Smooth muscle cell (in vitro differentiated cells): ENCODE measurements at regions not wholly inside any gene's neighbourhood (a gene's known extent, or its start where the extent isn't known, plus 50 kb on each side); places are given as distances from the start of the nearest gene placed in this dataset.
A peak's percentile ranks its signal among the peaks of the same experiment; 100 is the strongest.

ENCODE experiments used
- DNase-seq: peaks from one replicate; lab custom pipeline; 2025; ENCODE audit not compliant: unreplicated experiment; lab: John Stamatoyannopoulos, UW
- H2AFZ ChIP-seq: fragments of 200-600 bp; sonication (generic); 2 replicates; pipeline ENCODE4 v1.6.0; 2016; ENCODE audit warnings: antibody characterized with exemption, low read depth, mild to moderate bottlenecking
- H3F3A ChIP-seq: fragments of 200-600 bp; sonication (generic); 2 replicates; pipeline ENCODE4 v1.6.0; 2017; ENCODE audit warnings: antibody characterized with exemption, low read depth
- H3K27ac ChIP-seq: fragments of 200-600 bp; sonication (generic); 2 replicates; pipeline ENCODE4 v1.5.1; 2016; ENCODE audit warnings: low read depth, mild to moderate bottlenecking
- H3K27me3 ChIP-seq: fragments of 200-600 bp; sonication (generic); 2 replicates; pipeline ENCODE4 v1.6.1; 2016; ENCODE audit warnings: low read depth, mild to moderate bottlenecking
- H3K36me3 ChIP-seq: fragments of 200-600 bp; sonication (generic); 2 replicates; pipeline ENCODE4 v1.5.1; 2016; ENCODE audit warnings: low read depth
- H3K4me1 ChIP-seq: fragments of 200-600 bp; sonication (generic); 2 replicates; pipeline ENCODE4 v1.5.1; 2016; ENCODE audit warnings: low read depth
- H3K4me2 ChIP-seq: fragments of 200-600 bp; sonication (generic); 2 replicates; pipeline ENCODE4 v1.6.0; 2016; ENCODE audit warnings: mild to moderate bottlenecking
- H3K4me3 ChIP-seq: fragments of 200-600 bp; sonication (generic); 2 replicates; pipeline ENCODE4 v1.5.1; 2016; ENCODE audit warnings: mild to moderate bottlenecking
- H3K79me2 ChIP-seq: fragments of 200-600 bp; sonication (generic); 2 replicates; pipeline ENCODE4 v1.6.0; 2016; ENCODE audit warnings: low read depth, mild to moderate bottlenecking
- H3K9ac ChIP-seq: fragments of 200-600 bp; sonication (generic); 2 replicates; pipeline ENCODE4 v1.6.0; 2016; ENCODE audit warnings: low read depth
- H3K9me3 ChIP-seq: fragments of 200-600 bp; sonication (generic); replicated peaks from 2 replicates; pipeline ENCODE4 v1.5.1; 2016; ENCODE audit warnings: low read depth
- H4K20me1 ChIP-seq: fragments of 200-600 bp; sonication (generic); 2 replicates; pipeline ENCODE4 v1.6.0; 2016; ENCODE audit warnings: low read depth
- CTCF ChIP-seq: fragments of 200-600 bp; sonication (generic); IDR thresholded peaks from 2 replicates; pipeline ENCODE4 v1.5.1; 2017; ENCODE audit warnings: borderline replicate concordance, mild to moderate bottlenecking, antibody characterized with exemption; ENCODE audit not compliant: insufficient read depth, poor library complexity, severe bottlenecking
- WGBS: methylation state at CpG from one replicate; pipeline ENCODE4 v1.1.7; 2016; ENCODE audit warnings: low lambda C conversion rate; 5-methylcytosine and 5-hydroxymethylcytosine counted together

- H3K27ac ChIP-seq, result peak overlapping the region; percentile 62
- TF ChIP-seq CTCF, result no peak
- H3K9me3 ChIP-seq, result no peaks in the 10 kb centered on the region
- no peak overlapping the region for H3K4me3 ChIP-seq
- DNase-seq, result peak; percentile 56
- no peaks in the 10 kb centered on the region for H3K27me3 ChIP-seq
- H3K9ac ChIP-seq, result peak overlapping the region; percentile 41
- WGBS, result 38% methylated on average over 11 of the region's 11 CpGs
- H3K4me2 ChIP-seq, result peak overlapping the region; percentile 64
- peaks cover 21% of the 10 kb centered on the region for H3F3A ChIP-seq
- no peaks in the 10 kb centered on the region for H3K79me2 ChIP-seq
- peaks cover 9% of the 10 kb centered on the region for H3K4me1 ChIP-seq
- no peaks in the 10 kb centered on the region for H3K36me3 ChIP-seq
- no peaks in the 10 kb centered on the region for H4K20me1 ChIP-seq
- H2AFZ ChIP-seq, result no peak overlapping the region
Observed at GRCh38 chr6:44010411-44011349, 116.6 kb downstream of the MRPL14 start.

- Histone ChIP-seq H3K4me1 (peaks cover 12% of the 10 kb centered on the region), H4K20me1 (no peaks in the 10 kb centered on the region), H3K9ac (peak overlapping the region; percentile 41), H2AFZ (no peak overlapping the region), H3F3A (peaks cover 17% of the 10 kb centered on the region), H3K9me3 (no peaks in the 10 kb centered on the region), H3K27ac (peak overlapping the region; percentile 45), H3K79me2 (no peaks in the 10 kb centered on the region), H3K4me3 (no peak overlapping the region), H3K4me2 (peak overlapping the region; percentile 64), H3K36me3 (no peaks in the 10 kb centered on the region), H3K27me3 (no peaks in the 10 kb centered on the region)
- DNase-seq, result no peak
- no peak for TF ChIP-seq CTCF
- WGBS, result 89% methylated on average over 10 of the region's 11 CpGs
Observed at GRCh38 chr6:44009425-44010321, 117.6 kb downstream of the MRPL14 start.

- Histone ChIP-seq H3K27me3 (no peaks in the 10 kb centered on the region), H3K36me3 (no peaks in the 10 kb centered on the region), H3K4me2 (no peak overlapping the region), H3K4me1 (peaks cover 20% of the 10 kb centered on the region), H3F3A (peaks cover 17% of the 10 kb centered on the region), H3K27ac (no peak overlapping the region), H3K4me3 (no peak overlapping the region), H3K79me2 (no peaks in the 10 kb centered on the region), H4K20me1 (no peaks in the 10 kb centered on the region), H3K9ac (no peak overlapping the region), H3K9me3 (no peaks in the 10 kb centered on the region), H2AFZ (no peak overlapping the region)
- no peak for TF ChIP-seq CTCF
- 92% methylated on average over 8 of the region's 8 CpGs for WGBS
- no peak for DNase-seq
Observed at GRCh38 chr6:44008821-44009370, 118.4 kb downstream of the MRPL14 start.
